ENCODE measurements at regions not wholly inside any gene's neighbourhood (a gene's known extent, or its start where the extent isn't known, plus 50 kb on each side); places are given as distances from the start of the nearest gene placed in this dataset.

DNA sequence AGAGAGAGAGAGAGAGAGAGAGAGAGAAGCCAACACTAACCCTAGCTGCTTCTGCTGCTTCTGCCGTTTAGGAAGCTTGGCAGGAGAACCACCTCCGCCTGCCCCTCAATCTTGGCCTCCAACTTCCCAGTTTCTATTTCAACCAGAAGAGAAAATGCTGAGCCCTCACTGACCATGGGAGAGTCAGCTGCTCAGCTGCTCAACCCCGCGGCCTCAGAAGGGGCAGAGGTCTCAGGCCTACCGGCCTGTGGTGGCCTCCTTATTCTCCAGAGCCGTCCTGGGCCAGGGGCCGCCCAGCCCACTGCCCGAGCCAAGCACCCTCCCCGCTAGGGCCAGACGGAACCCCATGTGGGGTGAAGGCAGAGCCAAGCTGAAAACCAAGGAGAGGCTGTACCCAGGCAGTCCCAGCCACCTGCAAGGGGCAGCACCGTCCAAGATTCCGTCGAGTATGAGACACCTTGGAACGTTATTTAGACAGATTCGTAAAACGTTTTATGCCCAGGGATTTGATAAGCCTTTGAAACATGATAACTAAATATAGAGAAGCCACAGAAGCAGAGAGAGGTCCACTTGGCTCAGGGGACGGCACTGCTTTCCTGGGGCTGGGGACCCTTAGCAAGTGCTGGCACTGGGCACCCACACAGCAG, 116.6 kb downstream of the DLL1 start:
- 86% methylated on average over 17 of the region's 17 CpGs for WGBS (ENCODE audit: low lambda C conversion rate, missing lambda C conversion rate)
- no peak for DNase-seq (ENCODE audit: low spot score)
- Histone ChIP-seq H3K9me2 (replicated peaks; ENCODE audit: insufficient read depth) (no peaks in the 10 kb centered on the region), H4K20me1 (ENCODE audit: insufficient read depth, poor library complexity, severe bottlenecking) (no peaks in the 10 kb centered on the region), H3K4me2 (no peak overlapping the region), H3K9me3 (ENCODE audit: low read depth) (no peaks in the 10 kb centered on the region), H3K4me3 (no peak overlapping the region), H2AFZ (no peak overlapping the region), H3K27me3 (no peaks in the 10 kb centered on the region), H3K79me2 (no peaks in the 10 kb centered on the region), H3K4me1 (ENCODE audit: insufficient read depth) (no peaks in the 10 kb centered on the region), H3K27ac (no peak overlapping the region), H3K36me3 (replicated peaks; ENCODE audit: insufficient read depth, low read depth) (no peaks in the 10 kb centered on the region)
- TF ChIP-seq EZH2phosphoT487 (IDR thresholded peaks at IDR 0.05; ENCODE audit: low read depth, severe bottlenecking, unreplicated experiment) (no peak), EZH2 (IDR thresholded peaks at IDR 0.05; ENCODE audit: borderline replicate concordance) (no peak)

DNA sequence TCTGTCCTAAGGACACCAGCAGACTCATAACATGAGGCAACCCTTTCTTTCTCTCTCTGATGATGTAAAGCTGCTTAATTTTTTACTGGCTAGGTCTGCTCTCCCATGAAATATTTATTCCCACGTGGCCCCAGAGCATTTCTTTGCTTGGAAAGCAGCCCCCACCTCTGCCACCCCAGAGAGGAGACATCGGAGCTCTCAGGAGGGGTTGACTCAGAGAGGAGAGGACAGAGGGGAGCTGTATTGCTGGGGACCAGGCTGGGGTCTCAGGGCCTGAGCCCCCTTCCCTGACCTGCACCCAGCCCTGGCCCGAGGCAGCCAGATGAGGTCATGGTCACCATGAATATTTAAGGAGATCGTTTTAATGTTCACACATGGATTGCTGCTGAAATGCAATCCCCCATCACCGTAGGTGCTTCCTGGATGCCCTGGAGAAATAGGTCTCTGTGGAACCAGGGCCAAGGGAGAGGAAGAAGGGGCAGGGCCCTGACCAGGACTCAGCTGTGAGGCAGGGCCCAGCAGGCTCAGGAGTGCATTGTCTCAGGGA, 117.5 kb downstream of the DLL1 start:
- 76% methylated on average over 5 of the region's 5 CpGs for WGBS (ENCODE audit: low lambda C conversion rate, missing lambda C conversion rate)
- H3K9me3 ChIP-seq (ENCODE audit: low read depth): no peaks in the 10 kb centered on the region
- no peaks in the 10 kb centered on the region for H3K9me2 ChIP-seq (replicated peaks; ENCODE audit: insufficient read depth)
- no peak for DNase-seq (ENCODE audit: low spot score)
- no peaks in the 10 kb centered on the region for H3K79me2 ChIP-seq
- H4K20me1 ChIP-seq (ENCODE audit: insufficient read depth, poor library complexity, severe bottlenecking): no peaks in the 10 kb centered on the region
- H3K36me3 ChIP-seq (replicated peaks; ENCODE audit: insufficient read depth, low read depth): no peaks in the 10 kb centered on the region
- H2AFZ ChIP-seq: no peak overlapping the region
- H3K27me3 ChIP-seq: no peaks in the 10 kb centered on the region
- H3K4me2 ChIP-seq: no peak overlapping the region
- H3K4me1 ChIP-seq (ENCODE audit: insufficient read depth): no peaks in the 10 kb centered on the region
- H3K4me3 ChIP-seq: no peak overlapping the region
- TF ChIP-seq, protein P1, sequence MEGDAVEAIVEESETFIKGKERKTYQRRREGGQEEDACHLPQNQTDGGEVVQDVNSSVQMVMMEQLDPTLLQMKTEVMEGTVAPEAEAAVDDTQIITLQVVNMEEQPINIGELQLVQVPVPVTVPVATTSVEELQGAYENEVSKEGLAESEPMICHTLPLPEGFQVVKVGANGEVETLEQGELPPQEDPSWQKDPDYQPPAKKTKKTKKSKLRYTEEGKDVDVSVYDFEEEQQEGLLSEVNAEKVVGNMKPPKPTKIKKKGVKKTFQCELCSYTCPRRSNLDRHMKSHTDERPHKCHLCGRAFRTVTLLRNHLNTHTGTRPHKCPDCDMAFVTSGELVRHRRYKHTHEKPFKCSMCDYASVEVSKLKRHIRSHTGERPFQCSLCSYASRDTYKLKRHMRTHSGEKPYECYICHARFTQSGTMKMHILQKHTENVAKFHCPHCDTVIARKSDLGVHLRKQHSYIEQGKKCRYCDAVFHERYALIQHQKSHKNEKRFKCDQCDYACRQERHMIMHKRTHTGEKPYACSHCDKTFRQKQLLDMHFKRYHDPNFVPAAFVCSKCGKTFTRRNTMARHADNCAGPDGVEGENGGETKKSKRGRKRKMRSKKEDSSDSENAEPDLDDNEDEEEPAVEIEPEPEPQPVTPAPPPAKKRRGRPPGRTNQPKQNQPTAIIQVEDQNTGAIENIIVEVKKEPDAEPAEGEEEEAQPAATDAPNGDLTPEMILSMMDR (IDR thresholded peaks at IDR 0.05; ENCODE audit: poor library complexity): no peak
- TF ChIP-seq EZH2 (IDR thresholded peaks at IDR 0.05; ENCODE audit: borderline replicate concordance) (no peak), EZH2phosphoT487 (IDR thresholded peaks at IDR 0.05; ENCODE audit: low read depth, severe bottlenecking, unreplicated experiment) (no peak)
- H3K27ac ChIP-seq: no peak overlapping the region

DNA sequence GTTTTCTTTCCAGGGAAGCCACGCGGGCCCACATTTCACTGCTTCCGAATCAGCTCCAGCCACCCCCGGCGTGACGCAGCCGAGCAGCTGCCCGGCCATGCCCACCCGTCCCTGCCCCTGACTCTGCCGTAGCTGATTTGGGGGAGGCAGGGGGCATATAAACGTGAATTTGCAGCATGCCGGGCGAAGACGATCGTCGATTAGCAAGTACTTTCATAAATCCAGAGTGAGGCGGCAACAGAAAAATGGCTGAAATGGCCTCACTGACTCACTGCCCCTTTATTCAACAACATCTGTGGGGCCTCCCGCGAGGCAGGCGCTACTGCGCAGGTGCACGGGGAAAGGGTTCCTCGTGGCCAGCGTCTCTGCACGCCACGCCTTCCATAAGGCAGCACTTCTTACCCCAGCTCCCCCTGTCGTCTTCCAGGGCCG, 118.0 kb downstream of the DLL1 start:
- no peak overlapping the region for H3K4me2 ChIP-seq
- H3K9me2 ChIP-seq (replicated peaks; ENCODE audit: insufficient read depth): no peaks in the 10 kb centered on the region
- H3K4me1 ChIP-seq (ENCODE audit: insufficient read depth): no peaks in the 10 kb centered on the region
- WGBS (ENCODE audit: low lambda C conversion rate, missing lambda C conversion rate): 96% methylated on average over 28 of the region's 28 CpGs
- H3K79me2 ChIP-seq: no peaks in the 10 kb centered on the region
- H3K27me3 ChIP-seq: no peaks in the 10 kb centered on the region
- no peak overlapping the region for H3K27ac ChIP-seq
- no peaks in the 10 kb centered on the region for H4K20me1 ChIP-seq (ENCODE audit: insufficient read depth, poor library complexity, severe bottlenecking)
- H3K4me3 ChIP-seq: no peak overlapping the region
- no peak for TF ChIP-seq EZH2phosphoT487 (IDR thresholded peaks at IDR 0.05; ENCODE audit: low read depth, severe bottlenecking, unreplicated experiment)
- TF ChIP-seq, protein P1 (IDR thresholded peaks at IDR 0.05; ENCODE audit: poor library complexity): no peak
- no peak for TF ChIP-seq EZH2 (IDR thresholded peaks at IDR 0.05; ENCODE audit: borderline replicate concordance)
- DNase-seq (ENCODE audit: low spot score): no peak
- H3K9me3 ChIP-seq (ENCODE audit: low read depth): no peaks in the 10 kb centered on the region
- H3K36me3 ChIP-seq (replicated peaks; ENCODE audit: insufficient read depth, low read depth): no peaks in the 10 kb centered on the region
- no peak overlapping the region for H2AFZ ChIP-seq

DNA sequence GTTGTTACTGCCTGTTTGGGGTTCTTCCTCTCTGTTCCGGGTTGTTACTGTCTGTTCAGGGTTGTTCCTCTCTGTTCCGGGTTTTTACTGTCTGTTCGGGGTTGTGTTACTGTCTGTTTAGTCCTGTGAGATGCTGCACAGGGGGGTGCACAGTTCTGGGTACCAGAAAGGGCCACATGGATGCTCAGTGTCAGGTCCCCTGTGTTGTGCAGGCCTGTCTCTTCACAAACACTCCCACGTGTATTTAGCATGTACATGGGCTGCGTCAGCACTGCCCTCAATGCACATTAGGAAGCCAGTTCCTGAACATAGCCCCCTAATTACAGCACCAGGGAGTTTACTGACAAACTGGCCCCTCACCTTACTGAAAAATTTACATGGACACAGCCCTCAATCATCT, 118.5 kb downstream of the DLL1 start:
- no peaks in the 10 kb centered on the region for H3K27me3 ChIP-seq
- no peaks in the 10 kb centered on the region for H3K9me3 ChIP-seq (ENCODE audit: low read depth)
- no peak for DNase-seq (ENCODE audit: low spot score)
- 92% methylated on average over 5 of the region's 5 CpGs for WGBS (ENCODE audit: low lambda C conversion rate, missing lambda C conversion rate)
- H3K4me1 ChIP-seq (ENCODE audit: insufficient read depth): no peaks in the 10 kb centered on the region
- no peaks in the 10 kb centered on the region for H3K9me2 ChIP-seq (replicated peaks; ENCODE audit: insufficient read depth)
- no peak overlapping the region for H3K4me3 ChIP-seq
- H3K27ac ChIP-seq: no peak overlapping the region
- H4K20me1 ChIP-seq (ENCODE audit: insufficient read depth, poor library complexity, severe bottlenecking): no peaks in the 10 kb centered on the region
- H2AFZ ChIP-seq: no peak overlapping the region
- TF ChIP-seq, protein P1 (IDR thresholded peaks at IDR 0.05; ENCODE audit: poor library complexity): no peak
- no peak for TF ChIP-seq EZH2phosphoT487 (IDR thresholded peaks at IDR 0.05; ENCODE audit: low read depth, severe bottlenecking, unreplicated experiment)
- H3K36me3 ChIP-seq (replicated peaks; ENCODE audit: insufficient read depth, low read depth): no peaks in the 10 kb centered on the region
- H3K79me2 ChIP-seq: no peaks in the 10 kb centered on the region
- H3K4me2 ChIP-seq: no peak overlapping the region
